GM18505 (cell line): ENCODE measurements at regions not wholly inside any gene's neighbourhood (a gene's known extent, or its start where the extent isn't known, plus 50 kb on each side); places are given as distances from the start of the nearest gene placed in this dataset.

Experiments used
- ATAC-seq: cut with Tn5 transposase; IDR thresholded peaks from one replicate; pipeline ENCODE4 v1.9.1; 2021; ENCODE audit not compliant: unreplicated experiment
- POLR2A ChIP-seq: IDR thresholded peaks from 4 replicates; pipeline ENCODE4 v1.6.1; 2011; ENCODE audit warnings: borderline replicate concordance; ENCODE audit not compliant: insufficient read depth, insufficient read length; ENCODE audit errors: extremely low read depth

- no peak for TF ChIP-seq POLR2A
Measured at GRCh38 chr5:124481419-124481818, 265.0 kb downstream of the ZNF608 start.

GRCh38 chr5:124480964-124481363, 265.5 kb downstream of the ZNF608 start:
- no peak for ATAC-seq

More at GRCh38 chr5:124481419-124481818, 265.0 kb downstream of the ZNF608 start:
- ATAC-seq, result no peak

GRCh38 chr5:124480022-124480421, 266.4 kb downstream of the ZNF608 start:
- no peak for ATAC-seq
- no peak for TF ChIP-seq POLR2A

More at GRCh38 chr5:124480964-124481363, 265.5 kb downstream of the ZNF608 start:
- TF ChIP-seq POLR2A, result no peak

GRCh38 chr5:124478264-124478663, 268.2 kb downstream of the ZNF608 start:
- no peak for ATAC-seq
- no peak for TF ChIP-seq POLR2A

DNA sequence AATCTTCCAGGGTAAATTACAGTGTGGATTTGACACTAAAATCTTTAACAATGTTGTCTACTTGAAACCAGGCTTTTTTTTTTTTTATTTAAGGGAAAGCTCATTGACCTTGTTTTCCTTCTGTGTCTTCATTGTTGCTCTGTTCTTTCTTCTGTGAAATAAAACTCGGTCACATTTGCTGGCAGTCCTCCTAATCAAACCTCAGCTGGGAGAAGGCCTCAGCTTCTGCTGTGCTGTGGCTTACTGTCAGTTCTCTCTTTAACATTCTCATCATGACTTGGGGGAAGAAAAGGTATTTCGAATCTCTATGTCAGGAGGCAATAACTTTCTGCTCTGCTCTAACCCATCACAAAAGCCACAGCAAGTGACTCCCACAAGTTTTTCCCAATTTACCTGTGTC, 268.9 kb downstream of the ZNF608 start:
- TF ChIP-seq POLR2A, result no peak
- ATAC-seq, result no peak

GRCh38 chr5:124477062-124477461, 269.4 kb downstream of the ZNF608 start:
- no peak for ATAC-seq
- no peak for TF ChIP-seq POLR2A

DNA sequence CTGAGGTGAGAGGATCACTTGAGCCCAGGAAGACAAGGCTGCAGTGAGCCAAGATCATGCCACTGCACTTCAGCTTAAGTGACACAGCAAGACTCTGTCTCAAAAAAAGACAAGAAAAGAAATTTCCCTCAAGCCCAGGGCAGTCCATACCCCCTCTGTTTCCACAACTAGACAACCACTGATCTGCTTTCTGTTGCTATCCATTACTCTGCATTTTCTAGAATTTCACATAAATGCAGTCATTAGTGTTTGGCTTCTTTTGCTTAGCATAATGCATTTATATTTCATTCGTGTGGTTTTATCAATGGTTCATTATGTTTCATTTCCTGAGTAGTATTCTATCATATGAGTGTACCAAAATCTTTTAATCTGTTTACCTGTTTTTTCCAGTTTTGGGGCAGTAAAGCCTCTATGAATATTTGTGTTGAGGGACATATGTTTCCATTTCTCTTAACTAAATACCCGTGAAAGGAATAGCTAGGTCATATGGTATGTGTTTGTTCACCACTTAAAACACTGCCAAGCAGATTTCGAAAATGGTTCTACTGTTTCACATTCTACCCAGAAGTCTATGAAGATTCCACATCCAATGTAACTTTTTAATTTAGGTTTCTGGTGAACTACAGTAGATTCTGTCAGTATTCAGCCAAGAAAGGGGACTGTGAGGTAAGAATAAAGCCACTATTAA, 271.8 kb downstream of the ZNF608 start:
- ATAC-seq, result no peak
- TF ChIP-seq POLR2A, result no peak

- ATAC-seq, result no peak
- TF ChIP-seq POLR2A, result no peak
Measured at GRCh38 chr5:124468671-124469411, 277.6 kb downstream of the ZNF608 start.

GRCh38 chr5:124467745-124468144, 278.7 kb downstream of the ZNF608 start:
- no peak for TF ChIP-seq POLR2A
- ATAC-seq, result no peak

DNA sequence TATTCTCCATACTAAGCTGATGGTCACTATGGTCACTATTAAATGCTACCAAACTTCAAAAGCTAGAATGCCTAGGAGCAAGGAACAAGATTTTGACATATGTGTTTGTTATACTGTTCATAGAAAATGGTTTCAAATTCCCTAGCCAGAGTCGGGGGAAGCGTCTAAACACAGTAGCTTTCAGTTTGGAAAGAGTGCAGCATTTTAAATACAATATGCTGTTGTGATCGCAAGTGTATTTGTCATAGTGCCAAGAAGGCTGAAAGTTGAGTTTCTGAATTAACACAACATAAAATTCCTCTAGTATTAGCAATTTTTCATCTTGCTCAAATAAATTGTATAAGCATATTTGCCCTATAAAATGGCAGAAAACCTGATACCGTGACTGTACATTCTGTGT, 280.4 kb downstream of the ZNF608 start:
- no peak for TF ChIP-seq POLR2A
- no peak for ATAC-seq

- no peak for ATAC-seq
- no peak for TF ChIP-seq POLR2A
Measured at GRCh38 chr5:124463851-124464250, 282.6 kb downstream of the ZNF608 start.

GRCh38 chr5:124462751-124463150, 283.7 kb downstream of the ZNF608 start:
- no peak for TF ChIP-seq POLR2A
- no peak for ATAC-seq

DNA sequence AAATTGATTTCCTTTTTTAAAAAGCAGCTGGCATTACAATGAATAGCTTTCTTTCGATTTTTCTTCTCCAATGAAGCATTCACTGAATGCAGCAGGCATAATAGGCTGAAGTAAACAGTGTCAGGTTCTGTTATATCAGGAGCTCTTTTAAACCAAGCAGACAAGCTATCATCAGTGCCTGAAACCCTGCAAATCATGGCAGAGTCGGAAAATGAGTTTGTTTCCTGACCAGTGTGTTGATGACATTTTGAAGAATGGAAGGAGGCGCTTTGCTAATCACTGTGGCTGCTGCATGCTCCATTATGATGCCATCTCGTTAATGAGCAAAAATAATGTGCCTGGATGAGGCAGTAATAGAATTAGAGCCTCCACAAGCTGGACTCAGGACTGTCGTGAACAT, 284.5 kb downstream of the ZNF608 start:
- no peak for TF ChIP-seq POLR2A
- no peak for ATAC-seq

- no peak for ATAC-seq
Measured at GRCh38 chr5:124461157-124461556, 285.3 kb downstream of the ZNF608 start.

More at GRCh38 chr5:124461157-124461556, 285.3 kb downstream of the ZNF608 start:
- TF ChIP-seq POLR2A, result no peak
